GM21447 (cell line): ENCODE measurements at regions not wholly inside any gene's neighbourhood (a gene's known extent, or its start where the extent isn't known, plus 50 kb on each side); places are given as distances from the start of the nearest gene placed in this dataset.

Experiments
- ATAC-seq: cut with Tn5 transposase; IDR thresholded peaks from one replicate; pipeline ENCODE4 v1.9.1; 2021; ENCODE audit not compliant: unreplicated experiment

DNA sequence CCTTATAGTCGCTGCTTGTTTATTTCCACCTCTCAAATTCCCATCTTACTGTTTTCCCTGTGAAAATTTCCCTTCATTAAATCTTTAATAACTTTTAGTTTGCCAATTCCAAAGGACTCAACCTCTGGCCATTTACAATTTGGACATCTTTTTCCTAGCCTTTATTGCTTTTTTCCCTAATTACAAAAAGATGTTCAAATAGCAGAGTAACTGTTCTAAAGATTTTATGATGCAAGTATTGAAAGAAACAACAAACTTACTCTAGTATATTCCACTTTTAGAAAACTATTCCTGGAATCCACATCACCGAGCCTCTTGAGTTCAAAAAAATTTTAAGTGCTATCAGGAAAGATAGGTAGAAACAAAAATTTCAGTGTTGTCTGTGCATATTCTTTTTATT is 174.1 kb upstream of the UBE2E2 start:
- no peak for ATAC-seq

DNA sequence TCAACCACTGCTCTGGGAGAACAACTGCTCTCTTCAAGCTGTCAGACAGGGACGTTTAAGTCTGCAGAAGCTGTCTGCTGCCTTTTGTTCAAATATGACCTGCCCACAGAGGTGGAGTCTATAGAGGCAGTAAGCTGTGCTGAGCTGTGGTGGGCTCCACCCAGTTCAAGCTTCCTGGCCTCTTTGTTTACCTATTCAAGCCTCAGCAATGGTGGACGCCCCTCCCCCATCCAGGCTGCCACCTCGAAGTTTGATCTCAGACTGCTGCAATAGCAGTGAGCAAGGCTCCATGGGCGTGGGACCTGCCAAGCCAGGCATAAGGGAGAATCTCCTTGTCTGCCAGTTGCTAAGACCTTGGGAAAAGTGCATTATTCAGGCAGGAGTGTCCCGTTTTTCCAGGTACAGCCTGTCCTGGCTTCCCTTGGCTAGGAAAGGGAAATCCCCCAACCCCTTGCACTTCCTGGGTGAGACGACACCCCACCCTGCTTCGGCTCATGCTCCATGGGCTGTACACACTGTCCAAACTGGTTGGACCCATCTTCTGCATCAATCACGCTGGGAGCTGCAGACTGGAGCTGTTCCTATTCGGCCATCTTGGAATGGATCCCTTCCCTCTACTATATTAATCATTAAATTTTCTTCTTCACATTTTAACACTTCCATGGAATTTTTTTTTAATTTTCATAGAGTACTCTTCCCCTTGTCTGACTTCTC is 167.0 kb upstream of the UBE2E2 start:
- ATAC-seq: no peak

DNA sequence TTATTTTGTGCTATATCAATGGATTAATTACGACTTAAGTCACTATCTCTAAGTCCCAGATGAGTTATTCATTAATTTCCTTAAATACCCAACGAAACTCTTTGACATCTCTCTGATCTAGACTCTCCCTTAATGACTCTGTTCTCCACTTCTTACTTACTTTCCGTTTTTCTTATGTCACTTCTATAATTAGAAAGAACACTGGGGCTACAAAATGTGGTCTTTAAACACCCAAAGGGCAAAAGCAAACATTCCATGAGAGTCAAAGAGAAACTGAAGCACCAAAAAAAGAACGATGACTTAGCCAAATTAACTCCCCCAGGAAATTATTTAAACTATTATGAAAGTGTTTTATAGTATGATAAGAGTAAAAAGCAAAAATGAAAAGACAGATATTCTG is 166.4 kb upstream of the UBE2E2 start:
- ATAC-seq: peak; percentile 91

- no peak for ATAC-seq
These were observed 164.7 kb upstream of the UBE2E2 start for GRCh38 chr3:23038471-23038870.

- ATAC-seq: no peak
These were observed 161.0 kb upstream of the UBE2E2 start for GRCh38 chr3:23041918-23042696.

- no peak for ATAC-seq
These were observed 158.7 kb upstream of the UBE2E2 start for GRCh38 chr3:23044463-23044862.

DNA sequence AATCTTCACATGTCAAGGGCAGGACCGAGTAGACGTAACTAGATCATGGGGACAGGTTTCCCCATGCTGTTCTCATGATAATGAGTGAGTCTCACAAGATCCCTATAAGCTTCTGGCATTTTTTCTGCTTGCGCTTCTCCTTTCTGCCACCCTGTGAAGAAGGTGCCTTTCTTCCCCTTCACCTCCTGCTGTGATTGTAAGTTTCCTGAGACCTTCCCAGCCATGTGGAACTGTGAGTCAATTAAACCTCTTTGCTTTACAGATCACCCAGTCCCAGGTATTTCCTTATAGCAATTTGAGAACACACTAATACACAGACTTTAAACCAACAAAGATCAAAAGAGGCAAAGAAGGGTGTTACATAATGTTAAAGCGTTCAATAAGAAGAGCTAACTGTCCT is 156.6 kb upstream of the UBE2E2 start:
- ATAC-seq: no peak

GRCh38 chr3:23051240-23052140 is 151.6 kb upstream of the UBE2E2 start:
- no peak for ATAC-seq

DNA sequence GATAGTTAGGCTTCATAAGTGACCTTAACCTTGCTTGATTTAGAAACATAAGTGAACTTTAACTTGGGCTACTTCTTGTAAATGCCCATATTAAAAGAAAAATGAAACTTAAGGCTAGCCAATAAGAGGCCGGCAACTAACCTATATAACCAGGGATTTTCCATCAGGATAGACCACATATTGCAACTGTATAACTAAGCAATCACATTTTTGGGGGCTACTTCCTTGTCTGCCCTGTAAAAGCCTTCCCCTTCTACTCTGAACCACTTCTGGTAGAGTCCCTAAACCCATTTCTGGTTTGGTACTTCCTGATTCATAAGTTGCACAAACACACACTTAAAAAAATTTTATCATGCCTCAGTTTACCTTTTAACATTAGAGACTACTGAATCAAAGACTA is 150.9 kb upstream of the UBE2E2 start:
- ATAC-seq: no peak

DNA sequence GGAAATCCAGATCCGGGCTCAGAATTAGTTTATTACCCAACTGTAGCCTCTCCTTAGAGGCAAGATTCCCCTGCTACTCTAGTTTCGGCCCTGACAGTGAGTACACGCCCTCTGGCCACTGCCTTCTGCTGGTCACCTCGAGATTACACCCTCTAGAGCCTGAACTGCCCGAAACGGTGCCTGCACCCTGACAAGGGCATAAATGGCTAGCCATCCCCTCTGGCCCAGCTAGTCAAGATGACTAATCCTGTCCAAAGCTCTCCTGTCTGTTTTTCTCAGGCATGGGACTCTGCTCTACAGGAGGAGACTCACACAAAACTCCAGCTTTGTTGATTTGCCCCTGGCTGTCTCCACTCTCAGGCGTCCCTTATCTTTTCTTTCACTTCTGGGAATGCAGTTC is 150.5 kb upstream of the UBE2E2 start:
- no peak for ATAC-seq

- peak; percentile 77 for ATAC-seq
These were observed 147.3 kb upstream of the UBE2E2 start for GRCh38 chr3:23055733-23056376.

DNA sequence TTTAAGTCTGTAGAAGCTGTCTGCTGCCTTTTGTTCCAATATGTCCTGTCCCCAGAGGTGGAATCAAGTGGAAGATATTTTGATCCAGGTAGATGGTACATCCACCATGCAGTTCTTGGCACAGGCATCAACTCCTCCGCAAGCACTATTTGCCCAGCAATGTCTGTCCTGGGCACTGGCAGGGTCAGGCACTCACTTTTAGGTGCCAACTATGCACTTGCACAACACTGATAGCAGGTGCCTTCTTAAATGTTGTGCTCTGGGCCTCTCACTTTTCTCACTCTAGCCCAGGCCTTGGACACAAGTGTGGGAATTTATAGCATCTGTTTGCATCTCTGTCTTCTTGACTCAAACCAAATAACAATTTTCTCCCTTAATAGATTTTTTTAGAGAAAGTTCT is 140.5 kb upstream of the UBE2E2 start:
- no peak for ATAC-seq

GRCh38 chr3:23062982-23063381 is 140.1 kb upstream of the UBE2E2 start:
- ATAC-seq: no peak

GRCh38 chr3:23067116-23067515 is 136.0 kb upstream of the UBE2E2 start:
- no peak for ATAC-seq

- no peak for ATAC-seq
These were observed 135.0 kb upstream of the UBE2E2 start for GRCh38 chr3:23068016-23068728.

DNA sequence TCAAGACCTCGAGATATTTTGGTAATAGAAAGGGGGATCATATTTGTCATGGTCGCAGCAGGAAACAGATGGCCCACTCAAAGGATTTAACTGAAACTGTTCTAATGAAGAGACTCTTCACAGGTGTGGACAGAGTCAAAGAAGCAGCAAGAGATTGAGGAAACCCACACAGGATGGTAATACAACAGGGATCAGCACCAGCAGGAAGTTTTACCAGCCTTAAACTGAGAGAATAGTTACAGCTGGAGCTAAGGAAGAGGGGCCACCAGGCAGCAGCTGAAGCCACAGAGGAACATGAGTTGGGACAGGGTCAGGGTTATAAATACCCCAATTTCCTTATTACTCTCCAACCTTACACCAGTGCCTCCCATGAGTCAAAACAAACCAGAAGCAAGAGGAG is 131.8 kb upstream of the UBE2E2 start:
- ATAC-seq: peak; percentile 38

DNA sequence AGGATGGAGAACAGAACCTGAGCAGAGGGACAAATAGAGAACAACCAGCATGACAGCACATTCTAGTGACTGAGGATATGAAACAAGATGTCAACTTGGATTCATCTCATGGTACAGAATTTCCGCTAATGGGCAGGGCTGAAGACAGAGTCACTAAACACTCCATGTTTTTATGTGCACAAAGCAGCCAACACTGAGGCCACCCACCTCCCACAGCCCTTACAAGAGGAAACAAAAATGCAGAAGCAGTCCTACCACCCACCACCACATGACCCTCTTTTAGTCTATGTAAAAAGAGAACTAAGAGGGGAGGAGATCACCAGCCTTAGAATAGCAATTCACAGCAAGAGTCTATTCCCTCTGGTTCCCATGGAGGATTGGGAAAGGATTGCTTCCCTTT is 131.4 kb upstream of the UBE2E2 start:
- ATAC-seq: peak; percentile 60

DNA sequence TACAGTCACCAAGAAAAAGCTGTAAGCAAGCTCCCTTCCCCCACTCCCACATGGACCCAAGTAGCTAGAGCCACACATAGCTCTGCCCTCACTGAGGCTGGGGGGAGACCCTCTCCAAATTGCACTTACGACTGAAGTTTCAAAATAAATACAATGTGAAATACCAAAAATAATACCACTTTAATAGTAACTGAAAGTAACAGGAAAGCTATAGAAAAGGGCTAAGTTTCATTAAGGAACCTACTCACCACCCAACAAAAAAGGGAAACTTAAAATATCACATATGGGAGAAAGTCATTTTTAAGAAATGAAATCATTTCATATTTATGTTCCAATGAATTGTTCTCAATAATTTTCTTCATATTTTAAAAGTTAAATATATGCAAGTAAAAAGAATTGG is 130.4 kb upstream of the UBE2E2 start:
- ATAC-seq: no peak

- ATAC-seq: no peak
These were observed 129.3 kb upstream of the UBE2E2 start for GRCh38 chr3:23073724-23074305.

DNA sequence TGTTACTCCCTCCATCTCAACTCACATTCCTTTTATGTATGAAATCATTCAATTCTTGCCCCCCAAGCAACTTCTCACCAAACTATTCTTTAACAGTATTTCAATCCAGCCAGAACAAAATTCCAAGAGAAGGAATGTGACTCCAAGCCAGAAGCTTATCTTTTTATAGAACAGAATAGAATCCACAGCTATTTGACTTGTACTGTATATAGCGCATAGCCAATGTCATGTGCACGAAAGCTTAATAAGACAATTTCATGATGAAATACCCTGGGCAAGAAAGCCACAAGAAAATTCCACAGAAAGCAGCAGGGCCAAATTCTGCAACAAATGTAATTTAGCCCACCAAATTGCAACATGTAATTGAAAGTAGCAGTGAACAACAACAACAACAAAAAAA is 127.6 kb upstream of the UBE2E2 start:
- ATAC-seq: no peak
